Right hindlimb (tissue), 1 donor: ENCODE measurements at regions not wholly inside any gene's neighbourhood (a gene's known extent, or its start where the extent isn't known, plus 50 kb on each side); places are given as distances from the start of the nearest gene placed in this dataset.

Experiments
- DNase-seq: peaks from one replicate; pipeline ENCODE4 v3.0.0-alpha.2; 2018

- no peak for DNase-seq
Observed at GRCh38 chr20:39338469-39339376, 376.6 kb downstream of the DHX35 start.

DNA sequence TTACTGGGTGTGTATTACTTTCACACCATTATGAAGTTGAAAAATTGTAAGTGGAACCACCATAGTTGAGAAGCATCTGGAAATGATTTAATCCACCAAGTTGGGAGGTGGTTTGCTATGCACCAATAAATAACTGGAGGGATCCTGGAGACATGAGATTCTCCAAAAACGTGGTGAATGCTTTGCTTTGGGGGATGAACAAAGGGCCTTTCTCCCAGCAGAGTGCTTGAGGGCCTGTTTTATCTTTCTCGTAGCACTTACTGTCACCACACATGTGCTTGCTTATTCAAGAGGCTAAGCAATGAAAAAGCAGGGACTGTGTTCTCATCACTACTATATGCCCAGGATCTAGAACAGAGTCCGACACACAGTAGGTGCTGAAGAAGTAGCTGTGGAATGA is 371.1 kb downstream of the DHX35 start:
- DNase-seq: no peak

GRCh38 chr20:39328347-39328746 is 366.2 kb downstream of the DHX35 start:
- DNase-seq: no peak

DNA sequence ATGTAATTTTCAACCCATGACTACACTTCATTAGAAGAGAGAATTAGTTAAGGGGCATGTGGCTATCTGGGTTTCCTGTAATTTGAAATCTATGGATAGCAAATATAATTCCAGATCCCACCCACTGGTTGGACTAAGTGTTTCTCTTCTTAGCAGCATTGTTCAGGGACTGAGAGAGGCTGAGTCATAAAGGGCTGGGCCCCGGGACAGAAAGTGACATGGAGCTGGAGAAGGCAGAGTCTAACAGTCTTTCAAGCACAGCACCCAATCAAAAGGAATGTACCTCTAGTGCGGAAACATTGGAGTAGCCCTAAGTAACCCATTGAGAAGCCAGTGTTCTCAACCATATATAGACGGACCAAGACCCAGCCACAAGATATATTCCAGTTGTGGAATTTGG is 363.9 kb downstream of the DHX35 start:
- no peak for DNase-seq

DNA sequence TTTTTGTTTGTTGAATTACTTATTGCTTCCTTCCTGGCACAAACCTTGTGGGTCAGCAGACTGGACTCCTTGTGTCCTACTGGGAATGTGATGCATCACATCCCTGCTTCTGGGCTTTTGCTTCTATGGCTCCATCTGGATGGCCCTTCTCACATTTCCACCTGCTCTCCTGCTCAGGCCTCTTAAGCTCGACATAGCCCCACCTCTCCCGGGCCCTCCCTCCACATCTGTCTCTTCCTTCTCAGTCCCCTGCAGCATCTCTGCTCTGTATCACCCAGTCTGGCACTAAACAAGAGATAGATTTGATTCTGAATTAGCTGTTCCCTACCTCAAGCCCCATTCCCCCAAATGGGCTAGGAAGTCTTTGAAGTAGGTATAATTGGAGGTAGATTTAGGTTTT is 356.8 kb downstream of the DHX35 start:
- DNase-seq: no peak

DNA sequence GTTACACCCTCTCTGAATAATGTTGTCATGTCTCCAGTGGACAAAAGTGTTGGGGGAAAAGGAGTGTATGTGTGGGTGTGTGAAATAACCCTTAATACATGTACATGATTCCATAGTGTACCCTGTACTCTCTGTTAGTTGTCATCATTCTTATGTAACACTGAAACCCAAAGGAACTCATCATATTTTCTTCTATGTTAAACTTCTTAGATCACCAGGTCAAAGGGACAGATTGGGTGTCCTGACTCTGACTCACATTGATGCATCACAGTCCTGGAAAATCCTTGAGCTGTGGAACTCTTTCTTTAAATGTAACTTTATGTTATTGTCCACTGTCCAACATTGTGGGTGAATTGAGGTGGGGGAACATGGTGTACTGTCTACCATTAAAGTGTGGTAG is 350.5 kb downstream of the DHX35 start:
- no peak for DNase-seq

DNA sequence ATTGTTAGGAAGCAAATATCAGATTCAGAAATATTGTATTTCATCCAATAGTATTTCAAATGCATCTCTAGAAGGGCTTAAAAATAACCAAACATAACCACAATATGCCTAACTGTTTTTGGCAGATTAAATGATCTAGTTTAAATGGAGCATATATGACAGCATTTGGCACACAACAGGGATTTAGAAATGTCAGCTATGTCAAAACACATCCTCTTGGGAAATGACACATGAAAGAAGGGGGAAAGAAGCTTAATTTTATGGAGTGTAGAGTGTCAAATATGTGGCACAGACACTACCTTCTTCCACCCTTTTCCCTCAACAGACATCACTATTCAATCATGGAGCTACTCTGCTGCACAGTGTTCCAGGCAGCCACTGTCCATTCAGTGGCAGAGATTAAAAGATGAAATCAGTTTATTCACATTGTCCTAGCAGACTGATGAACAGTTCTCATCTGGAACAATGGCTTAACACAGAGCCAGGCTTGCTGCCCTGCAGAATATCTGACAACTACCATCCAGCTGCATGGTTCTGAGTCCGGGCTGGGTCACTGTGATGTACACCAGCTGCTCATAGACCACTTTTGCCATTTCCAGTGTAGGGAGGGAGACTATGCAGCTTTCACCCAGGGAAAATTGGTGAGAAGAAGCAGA is 349.8 kb downstream of the DHX35 start:
- no peak for DNase-seq

- no peak for DNase-seq
Observed at GRCh38 chr20:39310363-39310995, 348.3 kb downstream of the DHX35 start.

DNA sequence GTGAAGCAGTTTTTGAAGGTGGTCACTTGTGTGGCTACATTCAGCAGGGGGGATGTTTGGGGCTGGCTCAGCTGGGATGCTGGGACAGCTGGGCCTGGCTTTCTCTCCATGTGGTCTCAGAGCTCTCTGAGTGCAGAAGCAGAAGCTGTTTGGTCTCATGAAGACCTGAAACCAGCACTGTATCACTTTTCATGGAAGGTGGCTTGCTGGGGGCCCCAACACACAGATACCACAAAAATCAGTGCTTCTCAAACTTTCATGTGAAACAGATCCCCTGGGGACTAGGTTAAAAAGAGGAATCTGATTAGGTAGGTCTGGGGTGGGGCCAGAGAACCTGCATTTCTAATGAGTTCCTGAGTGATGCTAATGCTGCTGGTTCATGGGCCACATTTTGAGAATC is 347.3 kb downstream of the DHX35 start:
- no peak for DNase-seq

- DNase-seq: no peak
Observed at GRCh38 chr20:39302312-39302711, 340.2 kb downstream of the DHX35 start.

GRCh38 chr20:39299783-39300182 is 337.6 kb downstream of the DHX35 start:
- no peak for DNase-seq

DNA sequence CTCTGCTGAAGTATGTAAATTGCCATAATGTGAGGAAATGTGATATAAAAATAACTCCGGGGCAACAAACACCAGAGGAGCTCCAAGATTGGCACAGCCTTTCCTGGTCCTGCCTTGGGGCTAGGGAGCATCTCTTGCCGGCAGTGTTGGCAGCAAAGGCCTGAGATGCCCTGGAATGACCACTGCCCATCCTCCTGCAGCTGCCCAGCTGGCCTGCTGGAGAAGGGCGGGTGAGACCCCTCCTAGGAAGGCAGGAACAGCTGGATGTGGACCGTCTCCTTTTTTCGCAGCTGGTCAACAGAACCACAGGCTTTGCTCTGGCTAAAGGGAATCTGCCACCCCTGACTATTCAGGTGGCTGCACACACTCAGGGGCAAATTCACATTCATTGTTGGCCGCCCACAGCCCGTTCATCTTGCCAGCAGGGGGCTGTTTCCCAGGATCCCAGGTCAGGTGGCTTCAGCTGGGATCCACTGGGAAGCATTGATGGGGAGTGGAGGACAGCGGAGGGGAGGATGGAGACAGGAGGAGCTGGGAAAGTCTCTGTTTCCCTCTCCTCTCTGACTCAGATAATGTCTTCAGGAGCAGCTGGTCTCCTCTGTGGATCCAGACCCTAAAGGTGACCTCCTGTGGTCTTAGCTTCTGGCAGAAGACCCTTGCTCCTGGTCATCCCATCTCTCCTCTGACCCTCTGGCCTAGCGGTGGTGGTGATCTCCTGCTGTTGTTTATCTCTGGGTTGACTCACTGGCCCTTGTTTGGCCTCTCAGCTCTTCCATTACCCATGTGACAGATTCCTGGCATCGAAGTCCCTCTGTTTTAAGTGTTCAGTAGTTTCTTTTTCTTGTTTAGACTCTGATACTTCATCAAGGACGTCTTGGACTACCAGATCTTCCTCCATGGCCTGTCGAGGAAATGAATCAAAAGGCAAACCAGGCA is 336.7 kb downstream of the DHX35 start:
- DNase-seq: no peak

- no peak for DNase-seq
Observed at GRCh38 chr20:39298121-39298520, 336.0 kb downstream of the DHX35 start.

GRCh38 chr20:39295301-39295700 is 333.2 kb downstream of the DHX35 start:
- no peak for DNase-seq

DNA sequence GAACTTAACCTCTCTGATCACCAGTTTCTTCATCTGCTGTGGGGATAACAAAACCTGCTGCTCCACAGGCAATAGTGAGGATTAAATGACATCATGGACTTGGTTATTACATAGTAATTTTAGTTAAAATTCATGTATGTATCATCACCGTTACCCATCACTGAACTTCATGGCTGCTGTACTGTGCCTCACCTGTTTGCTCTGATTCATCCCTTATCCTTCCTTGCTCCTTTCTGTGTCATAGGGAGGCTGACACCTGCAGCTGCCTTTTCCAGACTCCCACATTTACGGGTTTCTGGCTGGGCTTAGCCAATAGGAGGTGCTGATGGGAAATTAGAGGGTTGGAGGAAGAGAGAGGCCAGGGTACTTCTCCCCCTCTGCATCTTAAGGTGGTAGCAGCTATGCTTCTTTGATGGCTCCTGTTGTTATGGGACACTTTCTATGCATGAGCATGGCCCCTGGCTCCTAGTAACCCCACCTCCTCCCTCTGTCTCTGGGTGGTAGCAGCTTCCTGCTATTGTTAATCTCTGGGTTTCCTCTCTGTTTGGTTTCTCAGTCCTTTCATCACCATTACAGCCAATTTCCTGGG is 332.1 kb downstream of the DHX35 start:
- no peak for DNase-seq

- no peak for DNase-seq
Observed at GRCh38 chr20:39292193-39292736, 330.1 kb downstream of the DHX35 start.

- DNase-seq: no peak
Observed at GRCh38 chr20:39291301-39291700, 329.2 kb downstream of the DHX35 start.

- no peak for DNase-seq
Observed at GRCh38 chr20:39290575-39290974, 328.4 kb downstream of the DHX35 start.

DNA sequence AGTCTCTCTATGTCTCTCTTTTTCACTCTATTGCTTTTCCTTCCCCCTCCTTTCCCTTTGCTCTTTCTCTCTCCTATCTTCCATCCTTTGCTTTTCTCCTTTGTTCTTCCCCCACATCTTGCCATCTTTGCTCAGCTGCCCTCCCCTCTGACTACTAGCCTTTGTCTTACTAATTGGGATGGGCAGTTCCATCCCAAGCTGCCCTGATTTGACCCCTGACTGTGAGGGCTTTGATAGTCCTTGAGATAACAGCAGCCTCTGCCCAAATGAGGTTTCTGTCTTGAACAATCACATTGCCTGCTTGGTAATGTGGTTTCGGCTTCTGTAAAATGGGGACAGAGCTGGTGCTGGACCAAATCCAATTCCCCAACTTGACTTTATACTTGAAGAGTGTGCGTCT is 327.7 kb downstream of the DHX35 start:
- no peak for DNase-seq

DNA sequence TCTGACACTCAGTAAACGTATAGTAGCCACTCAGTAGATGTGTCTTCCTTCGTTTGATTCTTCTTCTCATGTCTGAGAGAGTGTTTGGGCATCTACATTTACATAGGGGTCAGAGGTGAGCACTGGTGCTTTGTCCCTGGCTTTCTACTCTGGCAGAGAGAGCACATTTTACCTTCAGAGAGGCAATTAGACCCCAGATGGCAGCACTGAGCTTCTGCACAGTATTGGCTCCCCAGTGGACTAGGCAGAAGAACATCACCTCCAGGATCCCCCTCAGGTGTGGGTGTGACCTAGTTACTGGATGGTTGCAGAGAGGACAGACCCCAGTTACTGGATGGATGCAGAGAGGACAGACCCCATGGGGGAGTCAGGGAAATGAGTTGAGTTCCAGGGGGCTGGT is 327.2 kb downstream of the DHX35 start:
- DNase-seq: no peak

GRCh38 chr20:39283464-39283863 is 321.3 kb downstream of the DHX35 start:
- DNase-seq: no peak

GRCh38 chr20:39282619-39283092 is 320.5 kb downstream of the DHX35 start:
- DNase-seq: no peak
